Forelimb muscle (tissue), 1 donor: ENCODE measurements at regions not wholly inside any gene's neighbourhood (a gene's known extent, or its start where the extent isn't known, plus 50 kb on each side); places are given as distances from the start of the nearest gene placed in this dataset.

ENCODE experiments used
- DNase-seq: peaks from one replicate; pipeline ENCODE4 v3.0.0-alpha.2; 2013; ENCODE audit warnings: low read depth

DNA sequence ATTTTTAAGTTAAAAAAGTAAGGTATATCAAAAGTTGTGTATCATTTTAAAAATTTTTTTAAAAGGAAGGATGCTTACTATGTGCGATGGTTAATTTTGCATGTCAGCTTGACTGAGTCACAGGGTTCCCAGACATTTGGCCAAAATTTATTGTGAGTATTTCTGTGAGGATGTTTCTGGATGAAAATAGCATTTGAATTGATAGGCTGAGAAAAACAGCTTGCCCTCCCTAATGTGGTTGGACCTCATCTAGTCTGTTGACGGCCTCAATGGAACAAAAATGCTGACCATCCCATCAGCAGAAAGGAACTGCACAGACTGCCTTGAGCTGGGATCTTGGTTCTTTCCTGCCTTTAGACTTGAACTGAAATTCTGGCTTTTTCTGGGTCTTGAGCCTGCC lies 724.5 kb downstream of the NCAM2 start:
- no peak for DNase-seq

DNA sequence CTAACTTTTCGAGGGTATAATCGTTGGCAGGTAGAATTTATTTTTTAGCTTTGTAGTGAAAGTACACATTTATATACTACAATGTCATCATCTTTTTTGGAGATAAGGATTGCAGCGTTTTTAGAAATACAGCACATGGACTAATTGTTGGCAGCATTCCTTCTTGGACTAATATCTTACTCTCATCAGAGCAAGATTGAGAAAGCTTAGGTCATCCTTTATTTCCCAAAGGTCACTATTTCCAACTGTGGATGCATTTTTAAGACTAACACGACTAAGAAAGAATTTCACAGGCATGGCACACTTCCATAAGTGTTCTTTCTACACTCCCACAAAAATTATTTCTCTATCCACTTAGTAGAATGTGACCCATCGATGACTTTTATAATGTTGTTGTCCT lies 732.3 kb downstream of the NCAM2 start:
- DNase-seq, result peak; percentile 68

DNA sequence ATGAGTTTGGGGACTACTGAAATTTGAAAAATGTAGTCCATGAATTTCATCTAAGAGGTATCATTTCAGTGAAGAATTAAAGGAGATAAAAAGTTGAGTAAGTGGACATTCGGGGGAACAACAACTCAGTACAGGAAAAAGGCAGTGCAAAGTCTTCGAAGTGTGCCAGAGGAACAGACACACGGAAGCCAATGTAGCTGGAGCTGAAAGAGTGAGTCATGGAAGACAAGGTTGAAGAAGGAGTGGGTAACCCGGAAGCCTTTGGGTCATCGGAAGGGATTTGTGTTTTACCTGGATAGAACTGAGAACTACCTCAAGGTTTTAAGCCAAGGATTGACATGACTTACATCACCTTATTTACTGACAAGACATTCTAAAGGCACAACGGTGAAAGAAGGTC lies 733.4 kb downstream of the NCAM2 start:
- no peak for DNase-seq

DNA sequence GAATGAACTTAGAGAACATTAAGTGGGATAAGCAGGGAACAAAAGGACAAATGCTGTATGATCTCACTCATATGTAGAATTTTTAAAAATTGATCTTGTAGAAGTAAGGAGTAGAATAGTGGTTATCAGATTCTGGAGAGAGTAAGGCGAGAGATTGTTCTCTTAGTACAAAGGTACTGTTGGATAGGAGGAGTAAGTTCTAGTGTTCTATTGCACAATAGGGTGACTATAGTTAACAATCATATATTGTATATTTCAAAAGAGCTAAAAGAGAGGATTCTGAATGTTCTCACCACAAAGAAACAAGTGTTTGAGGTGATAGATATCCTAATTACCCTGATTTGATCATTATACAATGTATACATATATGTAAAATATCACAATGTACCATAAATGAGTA lies 735.9 kb downstream of the NCAM2 start:
- DNase-seq, result no peak

DNA sequence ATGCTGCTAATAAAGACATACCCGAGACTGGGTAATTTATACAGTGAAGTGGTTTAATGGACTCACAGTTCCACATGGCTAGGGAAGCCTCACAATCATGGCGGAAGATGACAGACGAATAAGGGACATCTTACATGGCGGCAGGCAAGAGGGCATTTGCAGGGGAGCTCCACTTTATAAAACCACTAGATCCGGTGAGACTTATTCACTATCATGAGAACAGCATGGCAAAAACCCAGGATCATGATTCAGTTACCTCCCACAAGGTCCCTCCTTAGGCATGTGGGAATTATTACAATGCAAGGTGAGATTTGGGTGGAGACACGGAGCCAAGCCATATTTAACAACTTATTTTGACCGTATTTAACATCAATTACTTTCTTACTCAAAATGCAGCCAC lies 739.0 kb downstream of the NCAM2 start:
- DNase-seq, result no peak

DNA sequence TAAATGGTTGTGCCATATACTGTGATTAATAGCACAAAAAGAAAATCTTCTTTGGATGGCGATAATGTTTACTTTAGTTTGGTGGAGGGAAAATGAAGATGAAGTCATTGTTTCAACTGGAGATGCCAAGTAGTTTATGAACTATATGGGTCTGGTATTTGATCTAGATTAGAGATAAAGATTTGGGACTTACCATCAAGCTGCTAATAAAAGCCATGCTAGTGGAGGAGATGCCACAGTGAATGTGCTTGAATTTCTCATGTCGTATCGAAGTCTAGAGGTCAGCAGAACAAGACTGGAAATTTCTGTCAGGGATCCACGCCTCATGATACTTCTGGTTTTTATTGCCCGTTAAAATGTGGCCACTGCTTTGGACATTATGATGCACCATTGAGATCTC lies 742.0 kb downstream of the NCAM2 start:
- no peak for DNase-seq

DNA sequence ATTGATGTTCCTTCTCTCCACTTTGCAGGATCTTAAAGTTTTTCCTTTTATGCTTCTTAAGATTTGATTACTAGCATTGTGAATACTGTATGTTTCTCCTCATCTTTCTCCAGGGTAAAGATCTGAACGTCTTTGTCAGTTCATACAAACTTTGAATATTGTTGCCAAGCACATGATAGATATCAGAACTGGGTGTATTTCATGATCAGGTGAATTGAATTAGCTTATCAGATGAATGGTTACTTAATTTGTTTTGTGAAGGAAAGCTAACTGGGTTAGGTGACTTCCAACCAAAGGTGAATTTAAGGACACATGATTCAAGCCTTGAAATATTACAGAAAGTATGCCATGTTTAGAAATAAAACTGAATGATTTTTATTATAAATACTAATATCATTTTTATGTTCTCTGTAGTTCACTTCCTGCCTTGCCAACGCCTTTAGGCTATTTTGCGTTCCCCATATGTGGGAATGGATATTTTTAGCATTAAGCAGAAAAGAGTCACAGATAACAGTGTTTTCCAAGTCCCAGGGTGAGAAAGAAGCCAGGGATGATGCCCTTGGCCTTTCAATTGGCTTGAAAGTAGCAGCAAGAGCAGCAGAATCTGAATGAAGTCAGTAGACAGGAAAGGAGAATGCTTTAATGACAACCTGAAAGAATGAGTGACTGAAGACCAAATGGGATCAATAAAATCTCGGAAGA lies 752.1 kb downstream of the NCAM2 start:
- DNase-seq, result no peak

DNA sequence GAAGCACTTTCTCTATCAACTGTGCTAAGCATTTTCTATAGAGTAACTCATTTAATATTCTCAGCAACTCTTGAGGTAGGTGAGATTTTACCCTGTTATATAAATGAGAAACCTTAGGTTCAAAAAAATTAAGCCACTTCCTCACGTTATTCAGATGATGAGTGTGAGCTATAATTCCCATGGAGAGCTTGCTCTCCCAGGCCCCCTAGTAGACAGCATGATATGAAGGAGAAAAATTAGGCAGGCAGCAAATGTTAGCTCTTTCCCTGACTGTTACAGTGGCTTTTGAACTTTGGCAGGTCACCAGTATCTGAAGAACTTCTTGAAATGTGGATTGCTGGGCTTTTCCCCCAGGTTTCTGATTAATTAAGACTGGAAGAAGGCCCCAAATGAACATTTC lies 753.1 kb downstream of the NCAM2 start:
- DNase-seq, result no peak

DNA sequence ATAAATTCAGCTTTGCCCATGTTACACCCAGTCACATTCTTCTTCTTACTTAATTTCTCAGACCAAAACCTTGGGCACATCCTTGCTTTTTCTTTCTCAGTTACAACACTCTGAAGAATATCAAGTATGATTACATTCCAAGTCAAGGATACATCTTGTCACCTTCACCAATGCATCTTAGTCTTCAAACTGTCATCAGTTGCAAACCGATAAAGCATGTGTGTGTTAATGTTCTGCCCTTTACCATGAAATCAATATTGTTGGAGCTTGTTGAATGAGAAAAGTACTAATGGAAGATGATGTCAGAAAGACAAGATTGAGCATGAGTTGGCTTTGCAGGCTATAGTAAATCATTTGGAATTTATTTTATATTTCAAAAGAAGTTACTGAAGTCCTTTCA lies 764.6 kb downstream of the NCAM2 start:
- no peak for DNase-seq

DNA sequence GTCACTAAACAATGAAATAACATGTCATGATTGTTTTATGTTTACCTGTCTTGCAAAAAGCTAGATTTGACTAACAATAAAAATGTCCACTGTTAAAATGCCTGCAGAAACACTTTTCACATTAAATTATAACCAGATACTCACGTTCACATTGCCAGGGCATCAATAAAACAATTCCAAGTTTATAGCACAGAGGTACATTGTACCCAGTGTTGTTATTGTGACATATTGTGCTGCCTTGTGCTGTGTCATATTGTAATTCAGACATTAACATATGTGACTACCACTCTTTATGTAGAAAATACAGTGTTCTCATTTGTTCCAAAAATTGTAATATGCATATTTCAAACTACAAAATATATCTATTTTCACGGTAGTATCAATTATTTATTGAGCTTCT lies 766.1 kb downstream of the NCAM2 start:
- no peak for DNase-seq

DNA sequence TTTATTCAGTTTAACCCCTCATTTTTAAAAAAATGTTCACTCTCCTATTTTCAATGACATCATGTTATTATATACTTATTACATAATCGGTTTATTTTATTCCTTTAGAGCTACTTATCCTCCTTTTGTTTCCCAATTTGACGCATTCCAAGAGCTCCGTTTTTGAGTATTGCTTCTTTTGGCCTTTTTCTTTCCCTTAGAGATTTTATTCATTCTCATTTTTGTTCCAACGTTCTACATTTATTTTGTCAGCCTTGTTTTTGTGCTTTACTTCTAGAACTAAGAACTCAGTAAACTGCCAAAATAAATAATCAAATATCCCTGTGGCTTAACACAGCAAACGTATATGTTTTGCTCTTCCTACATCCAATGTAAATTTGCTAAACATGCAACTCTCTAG lies 769.1 kb downstream of the NCAM2 start:
- DNase-seq, result peak; percentile 28

DNA sequence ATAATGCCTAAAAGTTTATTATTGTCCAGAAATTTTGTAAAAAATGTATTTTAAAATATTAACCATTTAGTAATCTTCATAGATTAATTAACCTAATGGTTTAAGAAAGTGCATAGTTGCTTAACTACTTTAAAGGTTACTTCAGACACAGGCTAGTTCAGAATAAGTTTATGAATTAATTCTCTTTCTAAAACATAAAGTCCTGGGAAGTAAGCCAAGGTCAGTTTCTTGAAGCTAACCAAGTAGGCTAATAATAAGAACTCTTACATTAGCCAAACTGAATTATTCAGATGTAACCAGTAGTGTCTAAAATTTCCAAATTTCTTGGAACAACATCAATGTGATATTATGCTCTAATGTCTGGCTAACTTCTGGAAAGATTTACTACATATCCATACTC lies 790.4 kb downstream of the NCAM2 start:
- DNase-seq, result no peak

DNA sequence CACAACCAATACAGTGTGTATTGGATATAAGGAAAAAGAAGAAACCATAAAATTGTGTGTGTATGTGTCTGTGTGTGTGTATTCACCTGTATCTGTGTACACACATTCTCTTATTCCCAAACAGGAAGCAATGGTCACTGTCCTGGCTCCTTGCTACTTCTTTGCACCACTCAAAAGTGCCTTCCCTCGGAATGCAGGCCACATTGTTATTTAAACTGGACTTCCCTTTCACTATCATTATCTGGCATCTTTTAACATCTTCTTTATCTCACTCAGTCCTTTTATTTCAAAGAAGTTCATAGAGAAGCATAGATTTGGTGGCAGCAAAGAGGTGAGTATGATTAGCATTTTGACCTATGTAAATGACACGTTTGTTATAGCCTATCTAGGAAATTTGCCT lies 803.7 kb downstream of the NCAM2 start:
- no peak for DNase-seq

DNA sequence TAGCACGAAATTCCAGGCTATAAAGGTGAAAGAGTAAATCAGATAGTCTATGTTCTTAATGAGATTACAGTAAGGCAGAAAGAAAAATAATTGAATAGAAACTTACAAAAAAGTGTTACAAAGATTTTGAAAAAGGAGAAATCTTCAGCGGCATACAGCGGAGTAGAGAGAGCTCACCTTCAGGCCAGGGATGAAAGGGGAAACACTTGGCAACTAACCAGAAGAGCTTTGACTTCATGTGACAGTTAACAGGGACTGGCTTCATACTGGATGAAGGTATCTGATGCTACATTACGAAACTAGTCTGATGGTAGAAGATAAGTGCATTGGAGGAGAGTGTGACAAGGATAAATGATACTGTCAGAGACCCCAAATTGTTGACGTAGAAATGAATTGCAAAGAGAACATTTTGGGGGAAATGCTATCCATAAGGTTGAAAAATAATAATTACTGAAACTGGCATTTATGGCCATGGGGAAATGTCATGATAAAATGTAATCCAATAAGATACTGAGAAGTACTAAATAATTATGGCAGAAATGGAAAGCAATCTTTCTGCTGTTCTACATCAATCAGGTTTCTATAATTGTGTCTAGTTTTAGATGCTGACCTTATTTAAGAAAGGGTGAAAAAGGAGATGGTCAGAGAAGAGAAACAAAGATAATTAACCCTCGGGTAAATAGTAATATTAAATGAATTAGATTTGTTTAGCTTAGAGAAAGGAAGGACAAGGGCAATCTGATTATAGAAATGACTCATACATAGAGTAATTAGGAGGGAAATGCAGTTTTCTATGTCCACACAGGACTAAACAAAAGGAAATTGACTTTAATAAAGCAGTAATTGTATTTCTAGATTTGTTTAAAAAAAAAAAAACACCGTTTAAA lies 808.7 kb downstream of the NCAM2 start:
- DNase-seq, result no peak

DNA sequence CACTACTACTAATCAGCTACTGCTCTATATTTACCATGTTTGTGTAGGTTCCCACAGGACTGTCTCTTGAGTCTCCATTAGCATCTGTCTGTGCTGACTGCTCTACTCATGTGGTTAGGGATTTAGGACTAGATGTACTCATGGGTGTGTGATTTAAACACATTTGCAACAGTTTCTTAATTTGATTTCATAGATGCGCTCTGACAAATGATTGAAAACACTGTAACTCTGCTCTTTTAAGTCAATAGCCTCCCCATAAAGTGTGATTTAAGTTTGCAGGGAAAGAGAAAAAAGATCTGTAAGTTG lies 809.3 kb downstream of the NCAM2 start:
- no peak for DNase-seq

DNA sequence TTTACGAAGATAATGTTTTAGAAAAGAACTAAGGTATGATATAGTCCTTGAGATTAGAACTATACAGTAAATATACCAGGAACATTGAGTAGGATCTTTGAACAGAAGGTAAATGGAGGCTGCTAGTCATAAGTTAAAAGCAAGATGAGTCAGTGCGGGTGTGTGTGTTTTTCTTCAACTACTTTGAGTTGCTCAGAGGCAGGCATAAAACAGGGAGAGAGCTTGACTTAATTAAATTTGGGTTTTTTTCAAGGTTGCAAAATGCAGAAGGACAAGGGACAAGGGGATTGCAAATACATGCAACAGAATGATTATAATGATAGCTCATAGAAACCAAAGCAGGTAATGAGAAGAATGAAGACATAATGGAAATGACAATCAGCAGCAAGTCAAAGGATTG lies 815.1 kb downstream of the NCAM2 start:
- no peak for DNase-seq

DNA sequence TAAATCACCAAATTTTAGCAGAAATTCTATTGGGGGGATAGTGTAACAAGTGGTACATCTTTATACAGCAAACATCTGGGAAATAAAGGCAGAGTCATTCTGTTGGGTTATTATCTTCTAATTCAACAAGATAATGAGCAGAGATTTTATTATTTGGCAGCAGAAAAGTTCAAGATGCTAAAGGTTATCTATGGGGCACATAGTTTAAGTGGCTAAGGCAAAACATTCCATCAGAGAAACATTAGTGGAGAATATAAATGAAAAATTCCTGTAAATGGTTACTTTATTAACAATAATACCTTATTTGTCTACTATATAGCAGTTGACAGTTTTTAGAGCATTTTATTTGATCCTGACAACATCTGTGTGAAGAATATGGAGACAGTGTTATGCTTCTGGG lies 815.7 kb downstream of the NCAM2 start:
- DNase-seq, result no peak

DNA sequence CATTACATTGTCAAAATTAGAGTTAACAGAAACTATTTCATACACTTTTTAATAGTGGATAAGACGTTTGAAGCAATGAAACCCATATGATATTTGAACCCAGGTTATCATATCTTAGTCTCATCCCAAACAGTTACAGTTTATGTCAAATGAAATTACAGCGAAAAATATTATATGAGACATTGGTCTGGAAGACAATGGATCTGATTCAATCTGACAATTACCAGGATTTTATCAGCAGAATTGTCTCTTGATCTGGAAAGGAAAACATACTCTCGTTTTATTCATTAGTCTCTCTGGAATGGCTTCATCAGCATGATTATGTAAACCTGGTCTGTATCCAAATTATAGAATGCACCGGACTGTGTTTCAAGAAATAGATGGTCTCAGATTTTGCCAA lies 818.6 kb downstream of the NCAM2 start:
- DNase-seq, result no peak

DNA sequence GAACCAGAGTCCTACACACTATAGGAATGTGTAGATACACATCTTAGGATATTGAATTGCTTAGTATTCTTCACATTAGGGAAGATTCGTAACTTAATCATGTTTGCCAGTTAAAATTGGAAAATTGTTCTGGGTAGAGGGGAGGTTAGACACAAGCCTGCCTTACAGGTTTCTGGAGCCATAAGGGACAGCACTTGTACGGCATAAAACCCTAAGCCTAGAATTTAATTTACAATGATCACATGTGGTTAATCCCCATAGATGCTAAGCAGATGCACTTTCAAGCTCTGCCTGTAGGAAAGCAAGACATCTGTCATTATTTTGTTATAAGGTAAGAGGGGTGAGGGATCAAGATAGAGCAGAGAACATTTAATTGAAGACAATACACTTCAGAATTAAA lies 820.7 kb downstream of the NCAM2 start:
- DNase-seq, result no peak

DNA sequence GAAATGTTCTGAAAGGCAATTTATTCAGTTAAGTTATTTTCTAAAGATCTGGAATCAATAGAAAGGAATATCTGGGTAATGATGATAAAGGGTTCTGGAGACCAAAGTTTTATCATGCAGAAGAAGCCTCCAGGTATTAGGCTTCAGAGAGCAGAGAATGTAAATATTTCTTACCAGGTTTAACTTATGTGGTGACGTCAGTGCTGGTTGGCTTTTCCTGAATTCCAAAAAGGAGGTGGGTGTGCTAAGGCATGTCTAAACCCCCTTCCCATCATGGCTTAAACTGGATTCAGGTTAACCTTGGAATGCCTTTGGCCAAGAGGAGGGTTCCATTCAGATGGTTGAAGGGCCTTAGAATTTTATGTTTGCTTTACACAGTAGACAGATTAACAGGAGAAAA lies 829.9 kb downstream of the NCAM2 start:
- DNase-seq, result no peak

DNA sequence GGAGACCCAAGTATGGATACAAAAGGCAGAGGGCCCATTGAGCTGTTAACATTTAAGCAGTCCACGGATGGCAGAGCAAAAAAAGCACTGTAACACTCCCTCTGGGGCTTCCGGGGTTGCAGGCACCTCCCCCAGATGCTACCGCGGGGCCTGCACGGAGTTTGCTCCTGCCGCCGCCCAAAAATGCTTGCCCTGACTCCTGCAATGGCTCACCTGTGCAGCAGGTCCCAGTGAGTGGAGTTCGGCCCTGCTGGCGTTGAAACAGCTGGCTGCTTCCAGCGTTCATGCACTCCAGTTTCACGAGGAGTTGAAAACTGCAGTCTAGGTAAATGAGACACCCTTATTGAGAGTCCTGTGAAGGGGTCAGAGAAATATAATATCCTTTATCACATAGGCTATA lies 832.8 kb downstream of the NCAM2 start:
- DNase-seq, result no peak

DNA sequence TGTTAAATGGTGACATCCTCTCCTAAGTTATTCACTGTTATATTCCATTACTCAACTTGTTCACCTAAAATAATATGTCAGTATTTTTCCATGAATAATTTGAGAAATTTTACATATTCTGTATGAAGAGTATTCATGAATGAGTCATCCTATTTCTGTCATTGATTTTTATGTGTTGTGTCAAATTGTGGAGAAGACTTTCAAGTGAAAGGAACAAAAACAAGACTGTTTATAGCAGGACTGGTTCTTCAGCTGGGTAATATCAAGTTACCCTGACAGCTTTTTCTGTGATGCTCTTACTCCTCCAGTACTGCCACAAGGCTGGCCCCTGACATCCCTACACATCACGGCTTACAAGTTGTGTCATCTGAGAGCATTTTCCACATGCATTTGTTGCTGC lies 847.7 kb downstream of the NCAM2 start:
- DNase-seq, result no peak

DNA sequence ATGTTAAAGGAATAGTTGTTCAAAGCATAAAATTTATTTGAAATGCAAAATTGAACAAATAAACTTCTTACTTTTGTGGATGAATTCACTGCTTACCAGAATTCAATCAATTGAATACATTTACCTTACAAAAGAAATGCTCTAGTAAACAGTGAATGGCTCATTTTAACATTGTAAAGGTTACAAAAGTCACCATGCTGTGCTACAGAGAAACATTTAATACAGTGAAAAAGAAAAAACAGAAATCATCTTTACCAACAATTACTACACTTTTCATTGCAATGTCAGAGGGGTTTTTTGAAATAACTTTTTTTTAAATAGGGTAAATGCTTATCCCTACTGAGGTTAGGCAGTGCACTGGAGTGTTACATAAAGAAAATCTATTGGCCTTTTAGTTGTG lies 853.0 kb downstream of the NCAM2 start:
- no peak for DNase-seq

DNA sequence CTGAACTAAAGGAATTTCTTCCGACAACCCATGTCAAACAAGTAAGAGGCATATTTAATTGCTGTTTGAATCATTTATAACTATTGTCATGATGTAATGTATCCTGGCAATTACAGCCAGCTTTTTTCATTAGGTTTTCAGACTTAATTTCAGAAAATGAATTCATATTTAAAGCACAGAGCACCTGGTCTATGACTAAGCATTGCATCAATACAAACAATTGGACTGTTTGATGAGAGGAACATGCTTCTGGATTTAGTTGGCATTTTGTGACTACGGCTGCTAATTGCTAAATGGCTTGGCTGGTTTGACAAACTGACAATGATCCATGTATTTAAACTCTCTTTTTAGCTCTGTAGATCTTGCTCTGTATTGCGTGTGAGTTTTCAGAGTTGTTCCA lies 853.4 kb downstream of the NCAM2 start:
- no peak for DNase-seq
